K562 (cell line): ENCODE measurements at regions not wholly inside any gene's neighbourhood (a gene's known extent, or its start where the extent isn't known, plus 50 kb on each side); places are given as distances from the start of the nearest gene placed in this dataset.

Experiments
- CCAR2 ChIP-seq: fragments of 200-400 bp; formaldehyde crosslinking; IDR thresholded peaks from 2 replicates; pipeline ENCODE4 v1.6.1; 2017; ENCODE audit warnings: mild to moderate bottlenecking, low read depth, low read length
- DNMT1 ChIP-seq: fragments of 450-650 bp; IDR thresholded peaks from 2 replicates; pipeline ENCODE4 v1.6.1; 2016; ENCODE audit warnings: antibody characterized with exemption, mild to moderate bottlenecking
- HSF4 ChIP-seq: fragments of 250-450 bp; sonication (Bioruptor Pico); IDR thresholded peaks from 2 replicates; pipeline ENCODE4 v2.1.2; 2022; ENCODE audit warnings: mild to moderate bottlenecking, moderate library complexity, borderline replicate concordance
- L3MBTL2 ChIP-seq: fragments of 450-650 bp; IDR thresholded peaks from 2 replicates; pipeline ENCODE4 v1.6.1; 2016; ENCODE audit warnings: mild to moderate bottlenecking, moderate library complexity
- MAX ChIP-seq: sonication (generic); formaldehyde crosslinking; IDR thresholded peaks from 2 replicates; pipeline ENCODE4 v1.9.0; 2022; ENCODE audit warnings: mild to moderate bottlenecking, missing genetic modification reagents
- REST ChIP-seq, 2 experiments: fragments of 450-650 bp; formaldehyde crosslinking in 1 of 2; IDR thresholded peaks; 2 replicates each; pipeline versions ENCODE4 v1.4.0 to v1.6.1; 2014 to 2020; ENCODE audit warnings: mild to moderate bottlenecking in 2 of 2, borderline replicate concordance in 1 of 2, low read depth in 1 of 2
- SRSF1 ChIP-seq: fragments of 200-400 bp; formaldehyde crosslinking; IDR thresholded peaks from 2 replicates; pipeline ENCODE4 v1.6.1; 2017; ENCODE audit warnings: mild to moderate bottlenecking, low read depth, low read length, moderate library complexity
- ZNF133 ChIP-seq: fragments of 250-450 bp; sonication (Bioruptor Pico); IDR thresholded peaks from 2 replicates; pipeline ENCODE4 v1.4.0; 2020; ENCODE audit warnings: mild to moderate bottlenecking

DNA sequence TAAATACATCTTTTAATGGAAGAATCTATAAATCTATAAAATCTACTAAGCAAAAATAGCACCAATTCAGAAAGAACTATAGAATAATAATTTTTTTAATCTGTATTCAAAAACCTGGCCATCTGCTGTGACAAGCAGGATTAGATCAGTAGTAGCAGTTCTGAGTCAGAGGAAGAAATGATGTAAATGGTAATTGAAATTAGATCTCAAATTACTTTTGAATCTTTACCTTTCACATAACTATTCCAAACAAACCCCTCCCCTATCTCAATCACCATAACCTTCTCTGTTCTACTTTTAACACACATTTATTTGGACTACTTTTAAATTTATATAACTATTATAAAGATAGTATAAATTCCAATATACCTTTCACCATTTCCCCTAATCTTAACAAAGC lies 727.8 kb upstream of the FAM174A start (continued):
- TF ChIP-seq REST (IDR thresholded peaks at IDR 0.05; ENCODE audit: borderline replicate concordance) (no peak), REST (CRISPR knock-in tag; IDR thresholded peaks at IDR 0.05; ENCODE audit: low read depth) (no peak), HSF4 (CRISPR knock-in tag) (no peak), SRSF1 (no peak), ZNF133 (CRISPR knock-in tag) (no peak), MAX (no peak), DNMT1 (no peak), L3MBTL2 (no peak), CCAR2 (no peak)
